OCI-M2 (cell line): ENCODE measurements at regions not wholly inside any gene's neighbourhood (a gene's known extent, or its start where the extent isn't known, plus 50 kb on each side); places are given as distances from the start of the nearest gene placed in this dataset.

Experiments
- DNase-seq: peaks from one replicate; lab custom pipeline; 2025; ENCODE audit not compliant: unreplicated experiment; lab: John Stamatoyannopoulos, UW

GRCh38 chr13:106383791-106384190 is 151.7 kb downstream of the EFNB2 start:
- DNase-seq: no peak

- no peak for DNase-seq
Measured at GRCh38 chr13:106382534-106382933, 152.9 kb downstream of the EFNB2 start.

- no peak for DNase-seq
Measured at GRCh38 chr13:106381091-106381490, 154.4 kb downstream of the EFNB2 start.

GRCh38 chr13:106377931-106378662 is 157.4 kb downstream of the EFNB2 start:
- DNase-seq: no peak

GRCh38 chr13:106377341-106377740 is 158.1 kb downstream of the EFNB2 start:
- DNase-seq: no peak

- DNase-seq: no peak
Measured at GRCh38 chr13:106376401-106377112, 158.9 kb downstream of the EFNB2 start.

GRCh38 chr13:106375085-106375484 is 160.4 kb downstream of the EFNB2 start:
- DNase-seq: no peak

GRCh38 chr13:106374631-106375030 is 160.8 kb downstream of the EFNB2 start:
- no peak for DNase-seq

GRCh38 chr13:106373989-106374572 is 161.4 kb downstream of the EFNB2 start:
- DNase-seq: no peak

- no peak for DNase-seq
Measured at GRCh38 chr13:106373304-106373988, 162.0 kb downstream of the EFNB2 start.

GRCh38 chr13:106372199-106373155 is 163.0 kb downstream of the EFNB2 start:
- DNase-seq: no peak

- no peak for DNase-seq
Measured at GRCh38 chr13:106371024-106371423, 164.4 kb downstream of the EFNB2 start.

- DNase-seq: no peak
Measured at GRCh38 chr13:106369858-106370257, 165.6 kb downstream of the EFNB2 start.

- no peak for DNase-seq
Measured at GRCh38 chr13:106369091-106369490, 166.4 kb downstream of the EFNB2 start.

- no peak for DNase-seq
Measured at GRCh38 chr13:106367361-106367971, 168.0 kb downstream of the EFNB2 start.

- no peak for DNase-seq
Measured at GRCh38 chr13:106362707-106363106, 172.8 kb downstream of the EFNB2 start.

GRCh38 chr13:106361621-106362020 is 173.8 kb downstream of the EFNB2 start:
- no peak for DNase-seq

- no peak for DNase-seq
Measured at GRCh38 chr13:106357198-106357597, 178.3 kb downstream of the EFNB2 start.

GRCh38 chr13:106355866-106356265 is 179.6 kb downstream of the EFNB2 start:
- no peak for DNase-seq

GRCh38 chr13:106354961-106355360 is 180.5 kb downstream of the EFNB2 start:
- DNase-seq: no peak
